ENCODE measurements at regions not wholly inside any gene's neighbourhood (a gene's known extent, or its start where the extent isn't known, plus 50 kb on each side); places are given as distances from the start of the nearest gene placed in this dataset.
"Not testable (repeated sequence)": the region's sequence is repeated elsewhere in the genome, so short reads cannot be mapped to it uniquely, and the experiment has no call there.

DNA sequence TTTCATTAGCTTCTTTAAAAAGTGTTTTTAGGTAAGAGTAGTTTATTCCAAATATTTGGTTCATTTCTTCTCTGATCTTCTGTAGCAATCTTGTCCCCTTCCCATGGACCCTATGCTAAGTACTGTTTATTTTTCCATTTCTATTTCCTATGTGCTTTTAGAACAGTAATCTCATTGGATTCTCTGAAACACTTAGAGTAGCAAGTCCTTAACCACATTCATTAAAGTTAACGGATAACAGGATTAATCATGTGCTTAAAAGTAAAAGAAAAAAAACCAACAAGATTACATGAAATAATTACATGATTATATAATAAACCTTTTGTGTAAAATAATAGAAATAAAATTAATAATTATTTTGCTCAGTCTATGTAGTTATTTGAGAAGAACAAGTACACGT is 929.7 kb downstream of the C4orf33 start:
- no peak for DNase-seq (ENCODE audit: low read depth)
- no peak overlapping the region for H3K4me3 ChIP-seq (ENCODE audit: low read depth, low read length)

DNA sequence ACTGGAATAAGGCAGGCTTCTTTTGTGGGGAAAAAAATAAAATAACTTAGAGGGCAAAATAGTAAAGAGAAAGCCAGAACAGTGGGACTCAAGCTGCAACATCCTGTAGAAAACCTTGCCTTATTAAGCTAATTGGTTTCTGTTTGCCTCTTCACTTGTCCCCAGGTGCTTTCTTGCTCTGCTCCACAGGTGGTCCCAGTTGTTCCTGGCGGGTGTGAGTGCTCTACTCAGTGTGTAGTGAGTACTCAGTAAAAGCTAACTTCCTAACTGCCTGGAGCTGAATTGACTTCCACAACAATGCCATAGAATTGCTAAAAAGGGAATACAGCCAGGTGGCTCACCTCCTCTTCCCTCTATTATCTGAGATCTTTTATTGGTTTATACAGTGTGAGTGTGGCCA is 930.2 kb downstream of the C4orf33 start:
- no peak for DNase-seq (ENCODE audit: low read depth)
- no peak overlapping the region for H3K4me3 ChIP-seq (ENCODE audit: low read depth, low read length)

DNA sequence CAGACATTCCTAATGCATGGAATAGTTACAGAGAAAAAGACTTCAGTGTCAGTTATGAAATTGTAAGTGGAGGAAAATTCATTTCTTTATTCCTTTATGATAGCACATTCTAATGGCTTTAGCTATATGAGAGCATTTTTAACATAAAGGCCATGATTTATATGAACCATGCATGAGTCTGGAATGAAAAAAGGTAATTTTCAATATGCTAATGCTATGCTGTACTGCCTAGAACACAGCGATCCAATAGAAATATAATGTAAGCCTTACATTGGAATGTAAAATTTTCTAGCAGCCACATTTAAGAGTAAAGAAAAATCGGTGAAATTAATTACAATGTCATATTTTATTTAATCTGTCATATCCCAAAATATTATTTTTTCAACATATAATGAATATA is 932.0 kb downstream of the C4orf33 start:
- no peak for DNase-seq (ENCODE audit: low read depth)
- H3K4me3 ChIP-seq (ENCODE audit: low read depth, low read length): no peak overlapping the region

DNA sequence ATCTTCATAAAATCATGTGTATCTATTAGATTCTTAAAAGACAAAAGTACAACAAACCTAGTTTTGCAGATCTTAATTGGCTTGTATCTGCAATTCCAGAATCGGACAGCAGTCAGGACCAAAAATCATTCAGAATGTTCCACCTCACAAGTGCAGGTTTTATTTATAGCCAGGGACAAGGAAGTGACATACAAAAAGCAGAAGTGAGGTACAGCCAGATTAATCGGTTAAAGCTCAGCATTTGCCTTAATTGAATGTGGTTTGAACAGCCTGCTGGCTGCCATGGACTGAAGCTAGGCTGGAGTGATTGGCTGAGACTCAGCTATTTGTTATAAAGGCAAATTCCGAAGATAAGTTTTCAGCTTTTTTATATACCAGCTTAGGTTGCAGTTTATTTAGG is 932.6 kb downstream of the C4orf33 start:
- DNase-seq (ENCODE audit: low read depth): no peak
- H3K4me3 ChIP-seq (ENCODE audit: low read depth, low read length): no peak overlapping the region

DNA sequence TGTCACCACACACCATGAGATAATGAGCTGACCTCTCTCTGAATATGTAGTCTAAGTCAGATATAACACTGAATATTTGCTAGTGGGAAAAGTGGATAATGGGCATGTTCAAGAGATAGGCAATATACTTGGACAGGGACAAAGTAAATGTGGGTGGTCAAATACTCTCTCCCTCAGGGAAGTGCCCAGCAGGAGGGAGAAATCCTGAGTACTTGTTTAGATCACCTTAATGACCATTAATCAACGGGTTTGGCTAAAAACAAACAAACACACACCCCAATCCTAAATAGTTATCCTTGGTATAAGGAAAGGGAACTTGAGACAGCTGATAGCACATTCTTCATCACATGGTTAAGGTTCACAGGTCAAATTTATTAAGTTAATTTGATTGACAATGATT is 933.5 kb downstream of the C4orf33 start:
- H3K4me3 ChIP-seq (ENCODE audit: low read depth, low read length): no peak overlapping the region
- DNase-seq (ENCODE audit: low read depth): no peak

DNA sequence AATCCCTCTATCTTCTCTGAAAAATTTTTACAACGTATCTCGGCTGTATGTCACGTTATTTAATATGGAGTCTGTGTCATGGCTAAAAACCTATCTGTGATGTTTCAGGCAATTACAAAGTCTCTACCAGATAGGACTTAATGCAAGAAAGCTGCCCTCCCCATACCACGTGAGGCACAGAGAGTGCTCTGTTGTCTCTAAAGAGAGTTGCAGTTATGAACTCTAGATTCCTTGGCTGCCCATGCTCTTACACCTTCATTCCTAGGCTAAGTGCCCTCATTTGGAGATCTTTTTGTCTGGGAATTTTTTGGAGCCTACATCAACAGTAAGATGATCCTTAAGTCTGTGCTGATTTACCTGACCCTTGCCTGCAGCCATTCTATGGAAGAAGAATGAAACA is 935.9 kb downstream of the C4orf33 start:
- no peak overlapping the region for H3K4me3 ChIP-seq (ENCODE audit: low read depth, low read length)
- no peak for DNase-seq (ENCODE audit: low read depth)

DNA sequence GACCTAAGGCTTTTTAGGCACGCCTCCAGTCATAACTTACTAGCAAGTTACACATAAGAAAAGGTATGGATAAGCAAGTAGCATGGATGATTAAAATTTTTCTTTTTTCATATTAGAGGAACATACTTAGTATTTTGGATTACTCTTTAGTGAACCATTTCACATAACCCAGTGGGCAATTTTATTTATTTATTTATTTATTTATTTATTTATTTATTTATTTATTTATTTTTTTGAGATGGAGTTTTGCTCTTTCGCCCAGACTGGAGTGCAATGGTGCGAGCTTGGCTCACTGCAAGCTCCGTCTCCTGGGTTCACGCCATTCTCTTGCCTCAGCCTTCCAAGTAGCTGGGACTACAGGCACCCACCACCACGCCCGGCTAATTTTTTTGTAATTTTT is 937.7 kb downstream of the C4orf33 start:
- H3K4me3 ChIP-seq (ENCODE audit: low read depth, low read length); DNase-seq (ENCODE audit: low read depth): not testable (repeated sequence)

DNA sequence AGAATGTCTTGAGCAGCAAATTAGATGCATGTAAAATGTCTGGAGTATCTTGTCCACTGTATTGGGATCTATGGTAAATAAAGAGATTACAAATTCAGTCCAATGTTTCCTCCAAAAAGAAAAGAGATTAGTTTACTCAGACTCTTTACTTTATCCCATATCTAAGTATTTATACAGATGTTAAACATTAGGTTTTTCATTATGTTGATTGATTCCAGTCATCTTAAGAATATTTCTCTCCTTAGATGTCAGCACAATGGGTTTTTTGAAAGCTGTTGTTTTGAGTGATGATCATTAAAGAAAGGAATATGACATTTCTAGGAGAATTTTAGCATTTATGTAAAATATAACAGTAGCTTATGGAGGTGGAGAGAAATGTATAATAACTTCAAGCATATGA is 938.9 kb downstream of the C4orf33 start:
- H3K4me3 ChIP-seq (ENCODE audit: low read depth, low read length): no peak overlapping the region
- DNase-seq (ENCODE audit: low read depth): no peak

DNA sequence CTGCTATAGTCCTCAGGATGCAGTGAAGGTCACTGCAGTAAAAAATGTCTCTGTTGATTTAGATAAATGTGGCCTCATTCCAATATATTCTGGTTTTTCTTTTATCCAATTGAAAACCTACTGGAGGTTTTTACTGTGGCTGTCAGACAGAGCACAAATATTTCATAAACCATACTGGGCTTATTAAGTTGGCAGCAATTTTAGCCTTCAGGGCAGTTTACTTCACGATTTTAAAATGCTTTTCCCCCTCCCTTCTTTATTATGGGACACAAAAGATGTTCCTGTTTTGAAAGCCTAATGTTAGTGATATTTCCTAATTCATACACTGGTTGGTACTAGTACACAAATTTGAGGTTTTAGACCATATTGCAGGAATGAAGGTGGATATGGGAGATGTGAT is 939.4 kb downstream of the C4orf33 start:
- DNase-seq (ENCODE audit: low read depth): no peak
- H3K4me3 ChIP-seq (ENCODE audit: low read depth, low read length): no peak overlapping the region

DNA sequence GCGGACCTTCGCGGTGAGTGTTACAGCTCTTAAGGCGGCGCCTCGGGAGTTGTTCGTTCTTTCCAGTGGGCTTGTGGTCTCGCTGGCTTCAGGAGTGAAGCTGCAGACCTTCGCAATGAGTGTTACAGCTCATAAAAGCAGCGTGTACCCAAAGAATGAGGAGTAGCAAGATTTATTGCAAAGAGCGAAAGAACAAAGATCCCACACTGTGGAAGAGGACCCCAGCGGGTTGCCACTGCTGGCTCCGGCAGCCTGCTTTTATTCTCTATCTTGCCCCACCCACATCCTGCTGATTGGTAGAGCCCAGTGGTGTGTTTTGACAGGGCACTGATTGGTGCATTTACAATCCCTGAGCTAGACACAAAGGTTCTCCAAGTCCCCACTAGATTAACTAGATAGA is 941.9 kb downstream of the C4orf33 start:
- not testable (repeated sequence) for DNase-seq (ENCODE audit: low read depth); H3K4me3 ChIP-seq (ENCODE audit: low read depth, low read length)

DNA sequence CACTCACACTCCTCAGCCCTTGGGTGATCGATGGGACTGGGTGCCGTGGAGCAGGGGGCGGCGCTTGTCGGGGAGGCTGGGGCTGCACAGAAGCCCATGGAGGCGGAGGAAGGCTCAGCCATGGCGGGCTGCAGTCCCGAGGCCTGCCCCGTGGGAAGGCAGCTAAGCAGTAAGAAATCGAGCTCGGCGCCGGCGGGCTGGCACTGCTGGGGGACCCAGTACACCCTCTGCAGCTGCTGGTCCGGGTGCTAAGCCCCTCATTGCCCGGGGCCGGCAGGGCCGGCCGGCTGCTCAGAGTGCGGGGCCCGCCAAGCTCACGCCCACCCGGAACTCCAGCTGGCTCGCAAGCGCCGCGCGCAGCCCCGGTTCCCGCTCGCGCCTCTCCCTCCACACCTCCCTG is 942.6 kb downstream of the C4orf33 start:
- DNase-seq (ENCODE audit: low read depth); H3K4me3 ChIP-seq (ENCODE audit: low read depth, low read length): not testable (repeated sequence)

DNA sequence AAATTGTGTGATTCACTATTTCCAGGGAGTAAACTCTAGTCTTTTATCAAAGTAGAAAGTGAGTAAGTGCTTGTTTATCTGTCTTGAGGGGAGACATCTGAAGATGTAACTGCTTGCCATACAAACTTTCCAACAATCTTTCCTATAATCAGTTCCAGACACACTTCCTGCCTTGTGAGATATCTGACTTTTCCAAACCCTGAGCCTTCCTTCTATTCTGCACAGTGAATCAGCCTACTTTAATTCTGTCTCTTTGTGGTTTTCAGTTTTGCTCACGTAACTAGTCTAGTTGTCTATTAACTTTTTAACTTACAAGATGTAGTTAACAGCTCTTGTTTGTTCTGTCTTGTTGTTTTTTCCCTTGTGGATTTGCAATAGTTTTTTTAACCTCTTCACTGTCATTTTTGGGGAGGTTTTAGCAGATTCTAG is 947.8 kb downstream of the C4orf33 start:
- no peak overlapping the region for H3K4me3 ChIP-seq (ENCODE audit: low read depth, low read length)
- no peak for DNase-seq (ENCODE audit: low read depth)

DNA sequence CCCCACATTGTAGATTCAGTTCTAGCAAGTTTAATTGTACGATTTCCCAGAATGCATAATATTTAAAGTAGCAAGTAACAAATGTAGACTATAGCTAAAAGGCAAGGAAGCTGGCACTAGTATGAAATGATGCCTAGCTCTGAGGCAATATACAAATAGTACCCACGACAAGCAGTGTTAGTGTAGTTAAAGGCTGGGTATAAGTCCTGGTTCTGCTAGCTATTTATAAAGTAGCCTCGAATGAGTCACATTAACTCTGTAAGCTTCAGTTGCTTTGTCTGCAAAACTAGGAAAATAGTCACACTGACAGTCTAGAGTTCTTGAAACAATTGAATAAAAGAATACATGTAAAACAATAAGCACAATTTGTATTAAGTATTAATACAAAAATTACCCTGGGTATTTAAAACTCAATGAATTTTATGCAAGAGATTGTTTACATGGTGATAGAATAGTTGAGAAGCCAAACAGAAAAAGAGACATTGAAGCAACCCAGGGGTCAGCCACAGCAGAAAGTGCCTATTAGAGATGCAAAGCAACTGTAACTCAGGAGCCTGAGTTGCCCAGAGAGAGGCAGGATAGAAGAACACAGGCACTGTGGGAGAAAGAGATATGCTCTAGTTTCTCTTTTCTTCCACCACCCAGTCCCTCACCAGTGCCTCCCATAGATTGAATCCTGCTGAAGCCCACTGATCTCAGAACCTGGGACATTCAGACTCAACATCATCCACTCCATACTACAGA is 949.0 kb downstream of the C4orf33 start:
- DNase-seq (ENCODE audit: low read depth): no peak
- no peak overlapping the region for H3K4me3 ChIP-seq (ENCODE audit: low read depth, low read length)

DNA sequence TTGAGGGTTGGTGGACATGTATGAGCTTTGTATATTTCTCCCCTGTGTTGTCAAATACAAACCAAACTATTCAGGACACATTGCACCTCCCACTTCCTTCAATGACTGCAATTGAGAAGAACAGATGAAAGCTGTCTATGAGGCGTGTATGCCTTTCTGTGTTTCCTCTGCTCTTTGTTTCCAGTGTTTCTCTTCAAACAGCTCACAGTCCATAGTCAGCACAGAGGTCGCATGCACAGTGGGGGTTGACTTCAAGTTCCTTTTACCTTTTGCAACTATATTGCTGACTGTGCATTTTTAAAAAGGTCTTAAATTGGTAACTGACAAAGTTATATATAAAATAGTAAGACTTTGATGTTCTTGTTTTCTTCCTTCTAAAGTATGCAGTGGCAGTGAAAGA is 957.8 kb downstream of the C4orf33 start:
- no peak overlapping the region for H3K4me3 ChIP-seq (ENCODE audit: low read depth, low read length)
- DNase-seq (ENCODE audit: low read depth): no peak

DNA sequence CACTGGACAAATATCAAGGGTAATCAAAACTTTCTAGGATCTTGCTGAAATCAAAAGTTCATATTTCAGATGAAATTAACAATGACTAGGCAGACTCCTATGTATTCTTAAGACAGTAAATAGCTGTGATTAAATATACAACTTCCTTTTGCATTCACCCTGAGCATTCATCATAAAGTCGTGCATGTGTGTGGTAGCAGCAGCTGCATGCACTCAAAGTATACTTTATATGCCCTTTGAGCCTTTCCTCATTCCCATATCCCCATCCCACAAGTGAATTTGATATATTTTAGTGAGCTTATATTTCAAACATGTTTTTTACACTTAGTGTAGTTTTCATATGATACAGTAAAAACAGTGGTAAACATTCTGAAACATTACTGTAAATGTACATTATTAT is 959.0 kb downstream of the C4orf33 start:
- DNase-seq (ENCODE audit: low read depth): no peak
- H3K4me3 ChIP-seq (ENCODE audit: low read depth, low read length): no peak overlapping the region

DNA sequence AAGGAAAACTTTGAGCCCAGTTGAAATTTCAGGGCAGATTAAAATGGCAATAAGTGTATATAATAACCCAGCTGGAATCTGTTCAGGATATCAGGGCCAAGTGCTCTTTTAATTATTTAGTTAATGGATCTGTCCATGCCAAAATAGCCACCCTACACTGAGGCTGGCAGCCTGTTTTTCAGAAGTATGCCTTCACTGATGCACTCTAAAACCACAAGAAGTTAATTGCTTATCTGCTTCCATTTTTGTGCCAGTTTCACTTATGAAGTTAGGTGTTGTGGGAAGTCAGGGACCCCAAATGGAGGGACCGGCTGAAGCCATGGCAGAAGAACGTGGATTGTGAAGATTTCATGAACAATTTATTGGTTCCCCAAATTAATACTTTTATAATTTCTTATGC is 960.3 kb downstream of the C4orf33 start:
- no peak for DNase-seq (ENCODE audit: low read depth)
- H3K4me3 ChIP-seq (ENCODE audit: low read depth, low read length): no peak overlapping the region

DNA sequence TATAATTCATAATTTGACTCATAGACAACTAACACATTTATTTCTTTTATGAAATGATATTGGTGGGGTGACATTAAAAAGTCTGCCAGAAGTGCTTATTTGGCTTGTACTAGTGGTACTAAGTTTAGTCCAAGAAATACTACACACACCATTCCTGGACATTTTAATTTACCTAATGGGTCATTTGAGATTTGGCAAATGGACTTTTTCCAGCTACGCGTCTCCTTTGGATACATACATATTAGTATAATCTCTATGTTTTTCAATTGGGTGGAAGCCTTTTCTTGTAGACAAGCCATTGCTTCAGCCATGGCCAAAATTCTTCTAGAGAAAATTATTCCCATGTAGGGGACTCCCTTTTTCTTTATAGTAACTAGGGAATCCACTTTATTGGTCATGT is 968.5 kb downstream of the C4orf33 start:
- DNase-seq (ENCODE audit: low read depth): no peak
- H3K4me3 ChIP-seq (ENCODE audit: low read depth, low read length): no peak overlapping the region

DNA sequence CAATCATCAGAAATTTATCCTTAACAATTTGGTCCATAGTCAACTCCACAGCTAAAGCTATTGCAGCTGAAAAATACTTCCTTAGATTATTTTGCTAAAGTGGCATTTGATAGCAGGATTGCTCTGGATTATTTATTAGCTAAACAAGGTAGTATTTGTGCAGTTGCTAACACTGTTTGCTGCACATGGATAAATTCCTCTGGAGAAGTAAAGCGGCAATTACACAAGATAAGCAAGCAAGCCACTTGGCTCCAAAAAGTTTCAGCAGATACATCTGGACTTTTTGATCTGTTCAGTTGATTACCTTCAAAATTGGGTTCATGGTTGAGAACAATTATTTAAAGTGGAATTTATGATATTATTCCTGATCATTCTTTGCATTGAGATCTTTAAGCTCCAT is 971.5 kb downstream of the C4orf33 start:
- no peak overlapping the region for H3K4me3 ChIP-seq (ENCODE audit: low read depth, low read length)
- DNase-seq (ENCODE audit: low read depth): no peak

DNA sequence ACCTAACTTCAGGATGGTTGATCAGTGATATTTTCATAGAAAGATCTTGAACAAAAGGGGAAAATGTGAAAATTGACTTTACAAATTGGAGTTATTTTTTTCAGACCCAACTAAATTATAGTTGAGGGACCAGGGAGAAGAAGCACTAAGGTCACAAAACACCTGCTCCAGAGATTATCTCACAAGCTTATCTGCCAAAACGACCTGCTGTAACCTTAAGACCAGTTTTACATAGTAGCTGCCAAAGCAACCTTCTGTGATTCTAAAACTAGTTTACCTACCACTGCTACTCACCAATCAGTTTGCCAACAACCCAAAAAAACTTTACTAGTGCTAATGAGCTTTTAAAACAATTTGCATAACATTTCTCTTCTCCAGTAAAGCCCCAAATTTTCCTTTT is 972.1 kb downstream of the C4orf33 start:
- H3K4me3 ChIP-seq (ENCODE audit: low read depth, low read length): no peak overlapping the region
- no peak for DNase-seq (ENCODE audit: low read depth)

DNA sequence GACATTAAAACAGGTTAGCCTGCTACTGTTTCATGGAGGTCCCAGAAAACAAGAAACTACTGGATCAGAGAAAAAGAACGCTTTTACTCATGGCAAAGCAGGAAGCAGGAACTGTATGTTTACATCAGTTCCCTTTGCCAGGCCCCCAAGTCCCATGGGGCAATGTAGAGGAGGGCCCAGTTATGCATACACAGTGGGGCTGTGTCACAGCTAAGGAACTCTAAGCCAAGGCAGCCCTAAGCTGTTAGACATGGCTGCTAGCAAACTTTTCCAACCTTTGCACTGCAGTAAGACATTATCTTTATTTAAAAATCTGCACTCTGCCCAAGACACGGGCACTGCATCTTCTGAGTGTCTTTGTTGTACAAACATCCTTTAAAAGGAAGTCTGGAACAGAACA is 975.8 kb downstream of the C4orf33 start:
- DNase-seq (ENCODE audit: low read depth): no peak
- no peak overlapping the region for H3K4me3 ChIP-seq (ENCODE audit: low read depth, low read length)

DNA sequence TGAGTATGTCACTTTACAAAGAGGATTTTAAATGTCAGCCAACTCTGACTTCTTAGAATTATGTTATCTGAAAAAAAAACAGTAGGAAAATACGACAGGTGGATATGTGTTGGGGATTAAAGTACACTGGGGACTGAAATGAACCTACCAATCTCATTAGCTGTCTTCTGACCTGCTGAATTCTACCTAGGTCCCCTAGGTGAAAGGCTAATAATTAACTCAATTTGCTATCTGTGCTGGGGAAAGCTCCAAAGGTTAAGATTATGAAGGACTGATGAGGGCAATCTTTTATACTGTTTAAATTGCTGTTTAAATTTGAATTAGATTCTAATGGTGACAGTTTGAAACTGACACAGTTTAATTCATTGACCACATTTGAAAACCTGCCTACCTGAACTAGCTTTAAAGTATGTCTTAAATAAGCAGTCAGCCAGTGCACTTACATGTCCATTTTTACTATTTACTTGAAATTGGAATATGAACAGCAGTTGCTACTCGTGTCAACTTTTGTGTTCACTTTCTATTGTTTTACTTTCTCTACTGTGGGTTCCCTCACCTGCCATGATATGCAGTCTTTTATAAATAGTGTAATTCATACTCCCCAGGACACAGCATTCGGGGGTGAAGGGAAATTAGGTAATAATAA is 977.3 kb downstream of the C4orf33 start:
- no peak for DNase-seq (ENCODE audit: low read depth)
- no peak overlapping the region for H3K4me3 ChIP-seq (ENCODE audit: low read depth, low read length)

Measured in skeletal muscle cell (primary cell).